NCI-H82 (cell line): ENCODE measurements at regions not wholly inside any gene's neighbourhood (a gene's known extent, or its start where the extent isn't known, plus 50 kb on each side); places are given as distances from the start of the nearest gene placed in this dataset.
"Not testable (repeated sequence)": the region's sequence is repeated elsewhere in the genome, so short reads cannot be mapped to it uniquely, and the experiment has no call there.

Experiments
- DNase-seq: peaks from one replicate; lab custom pipeline; 2025; lab: John Stamatoyannopoulos, UW

- no peak for DNase-seq
Observed at GRCh38 chr20:56872620-56873458, 243.7 kb downstream of the TFAP2C start.

GRCh38 chr20:56873836-56874235 is 244.7 kb downstream of the TFAP2C start:
- no peak for DNase-seq

- DNase-seq = no peak
Observed at GRCh38 chr20:56875052-56875659, 246.1 kb downstream of the TFAP2C start.

GRCh38 chr20:56875803-56876202 is 246.7 kb downstream of the TFAP2C start:
- no peak for DNase-seq

- no peak for DNase-seq
Observed at GRCh38 chr20:56885521-56885920, 256.4 kb downstream of the TFAP2C start.

- no peak for DNase-seq
Observed at GRCh38 chr20:56890011-56890410, 260.9 kb downstream of the TFAP2C start.

GRCh38 chr20:56893226-56893917 is 264.3 kb downstream of the TFAP2C start:
- DNase-seq = no peak

- DNase-seq = no peak
Observed at GRCh38 chr20:56896447-56896846, 267.3 kb downstream of the TFAP2C start.

GRCh38 chr20:56897318-56897957 is 268.3 kb downstream of the TFAP2C start:
- DNase-seq = no peak

GRCh38 chr20:56897958-56898349 is 268.8 kb downstream of the TFAP2C start:
- DNase-seq = no peak

- DNase-seq = no peak
Observed at GRCh38 chr20:56899506-56899905, 270.4 kb downstream of the TFAP2C start.

GRCh38 chr20:56900252-56900651 is 271.1 kb downstream of the TFAP2C start:
- no peak for DNase-seq

- DNase-seq = no peak
Observed at GRCh38 chr20:56903421-56903820, 274.3 kb downstream of the TFAP2C start.

GRCh38 chr20:56903858-56904257 is 274.8 kb downstream of the TFAP2C start:
- DNase-seq = no peak

- no peak for DNase-seq
Observed at GRCh38 chr20:56909918-56910714, 281.0 kb downstream of the TFAP2C start.

- DNase-seq = no peak
Observed at GRCh38 chr20:56911946-56912345, 282.8 kb downstream of the TFAP2C start.

GRCh38 chr20:56914532-56914931 is 285.4 kb downstream of the TFAP2C start:
- no peak for DNase-seq

GRCh38 chr20:56916345-56916622 is 287.2 kb downstream of the TFAP2C start:
- DNase-seq = no peak

GRCh38 chr20:56920041-56920440 is 290.9 kb downstream of the TFAP2C start:
- DNase-seq = not testable (repeated sequence)

GRCh38 chr20:56922497-56922896 is 293.4 kb downstream of the TFAP2C start:
- no peak for DNase-seq

GRCh38 chr20:56924292-56925081 is 295.4 kb downstream of the TFAP2C start:
- peak; percentile 42 for DNase-seq
